Epithelial cell of proximal tubule (primary cell): ENCODE measurements at regions not wholly inside any gene's neighbourhood (a gene's known extent, or its start where the extent isn't known, plus 50 kb on each side); places are given as distances from the start of the nearest gene placed in this dataset.

Source experiments
- DNase-seq: peaks from one replicate; pipeline ENCODE4 v3.0.0-alpha.2; 2011; ENCODE audit warnings: low read depth
- H3K4me3 ChIP-seq: 2 replicates; pipeline ENCODE4 v1.5.1; 2011; ENCODE audit warnings: low read depth, mild to moderate bottlenecking, low read length
- TF ChIP-seq, protein P1 (sequence below): conservative IDR thresholded peaks from 2 replicates; pipeline ENCODE4 v1.5.1; 2012; ENCODE audit warnings: low read depth, mild to moderate bottlenecking, low read length

DNA sequence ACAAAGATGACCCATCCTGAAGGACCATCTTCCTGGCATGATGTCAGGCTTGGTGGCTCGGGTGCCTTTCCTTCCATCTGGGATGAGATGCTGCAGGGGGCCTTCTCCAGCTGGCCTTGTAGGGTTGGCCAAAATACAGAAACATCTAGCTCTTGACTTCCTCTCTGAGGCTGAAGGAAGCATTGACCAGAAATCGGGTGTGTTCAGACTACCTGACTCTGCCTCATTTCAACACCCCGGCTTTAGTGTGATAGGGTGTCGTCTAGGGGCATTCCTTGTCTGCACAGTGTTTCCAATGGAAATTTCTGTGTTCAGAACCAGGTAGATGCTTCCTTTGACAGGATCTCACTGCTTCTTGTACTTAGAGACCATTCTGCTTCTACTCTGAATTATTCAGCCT is 115.7 kb upstream of the SPRED2 start:
- TF ChIP-seq, protein P1, sequence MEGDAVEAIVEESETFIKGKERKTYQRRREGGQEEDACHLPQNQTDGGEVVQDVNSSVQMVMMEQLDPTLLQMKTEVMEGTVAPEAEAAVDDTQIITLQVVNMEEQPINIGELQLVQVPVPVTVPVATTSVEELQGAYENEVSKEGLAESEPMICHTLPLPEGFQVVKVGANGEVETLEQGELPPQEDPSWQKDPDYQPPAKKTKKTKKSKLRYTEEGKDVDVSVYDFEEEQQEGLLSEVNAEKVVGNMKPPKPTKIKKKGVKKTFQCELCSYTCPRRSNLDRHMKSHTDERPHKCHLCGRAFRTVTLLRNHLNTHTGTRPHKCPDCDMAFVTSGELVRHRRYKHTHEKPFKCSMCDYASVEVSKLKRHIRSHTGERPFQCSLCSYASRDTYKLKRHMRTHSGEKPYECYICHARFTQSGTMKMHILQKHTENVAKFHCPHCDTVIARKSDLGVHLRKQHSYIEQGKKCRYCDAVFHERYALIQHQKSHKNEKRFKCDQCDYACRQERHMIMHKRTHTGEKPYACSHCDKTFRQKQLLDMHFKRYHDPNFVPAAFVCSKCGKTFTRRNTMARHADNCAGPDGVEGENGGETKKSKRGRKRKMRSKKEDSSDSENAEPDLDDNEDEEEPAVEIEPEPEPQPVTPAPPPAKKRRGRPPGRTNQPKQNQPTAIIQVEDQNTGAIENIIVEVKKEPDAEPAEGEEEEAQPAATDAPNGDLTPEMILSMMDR: no peak
- no peak overlapping the region for H3K4me3 ChIP-seq
- DNase-seq: no peak

DNA sequence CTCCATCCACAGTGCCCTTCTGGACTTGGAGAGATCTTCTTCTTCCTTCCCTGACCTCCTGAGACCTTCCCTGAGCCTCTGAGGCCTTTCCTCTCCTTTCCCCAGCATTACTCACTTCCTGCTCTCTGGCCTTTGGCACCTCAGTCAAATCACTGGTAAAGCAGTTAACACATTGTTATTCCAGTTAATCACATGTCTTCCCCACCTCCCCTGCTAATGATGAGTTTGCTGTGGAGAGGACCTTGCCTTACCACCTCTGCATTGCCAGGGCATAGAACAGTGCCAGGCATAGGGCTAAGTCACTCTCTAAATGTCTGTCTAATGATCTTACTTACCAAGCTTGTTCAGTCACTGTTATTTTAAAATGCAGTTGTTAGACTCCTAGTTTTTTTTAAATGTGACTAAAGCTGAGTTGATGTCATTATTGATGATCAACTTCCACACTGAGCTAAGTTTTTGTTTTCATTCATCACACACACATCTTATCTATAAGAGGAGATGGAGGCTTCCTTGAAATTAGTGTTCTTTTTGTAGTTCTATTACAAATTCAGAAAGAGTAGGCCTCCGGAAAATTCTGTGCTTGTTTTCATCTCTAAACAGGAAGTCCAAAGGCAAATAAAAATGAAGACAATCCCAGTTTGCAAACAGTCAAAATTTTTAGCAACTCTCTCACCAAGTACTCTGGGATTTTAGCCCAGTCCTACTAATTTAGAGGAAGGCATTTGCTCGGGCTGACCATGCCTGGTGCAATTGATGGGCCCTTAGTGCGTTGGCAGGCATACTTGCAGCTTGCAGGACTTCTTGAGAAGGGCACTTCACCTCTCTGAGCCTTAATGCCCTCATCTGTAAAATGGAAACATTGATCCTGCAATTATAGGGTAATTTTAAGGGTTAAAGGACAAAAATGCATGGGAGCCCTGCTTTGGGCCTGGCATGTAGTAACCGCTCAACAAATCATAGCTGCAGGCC is 113.7 kb upstream of the SPRED2 start:
- TF ChIP-seq, protein P1: no peak
- no peak overlapping the region for H3K4me3 ChIP-seq
- peak; percentile 83 for DNase-seq

DNA sequence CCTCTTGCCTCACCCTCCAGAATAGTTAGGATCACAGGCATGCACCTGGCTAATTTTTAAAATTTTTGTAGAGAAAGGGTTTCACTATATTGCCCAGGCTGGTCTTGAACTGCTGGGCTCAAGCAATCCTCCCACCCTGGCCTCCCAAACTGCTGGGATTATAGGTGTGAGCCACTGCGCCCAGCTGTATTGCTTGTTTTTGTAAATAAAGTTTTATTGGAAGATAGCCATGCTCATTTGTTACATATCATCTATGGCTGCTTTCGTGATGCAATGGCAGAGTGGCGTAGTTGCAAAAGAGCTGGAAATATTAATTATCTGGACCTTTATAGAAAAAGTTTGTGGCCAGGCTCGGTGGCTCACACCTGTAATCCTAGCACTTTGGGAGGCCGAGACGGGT is 109.4 kb upstream of the SPRED2 start:
- TF ChIP-seq, protein P1: no peak
- no peak for DNase-seq
- no peak overlapping the region for H3K4me3 ChIP-seq

GRCh38 chr2:65539633-65540032 is 107.2 kb upstream of the SPRED2 start:
- DNase-seq: no peak
- H3K4me3 ChIP-seq: no peak overlapping the region
- TF ChIP-seq, protein P1: no peak

DNA sequence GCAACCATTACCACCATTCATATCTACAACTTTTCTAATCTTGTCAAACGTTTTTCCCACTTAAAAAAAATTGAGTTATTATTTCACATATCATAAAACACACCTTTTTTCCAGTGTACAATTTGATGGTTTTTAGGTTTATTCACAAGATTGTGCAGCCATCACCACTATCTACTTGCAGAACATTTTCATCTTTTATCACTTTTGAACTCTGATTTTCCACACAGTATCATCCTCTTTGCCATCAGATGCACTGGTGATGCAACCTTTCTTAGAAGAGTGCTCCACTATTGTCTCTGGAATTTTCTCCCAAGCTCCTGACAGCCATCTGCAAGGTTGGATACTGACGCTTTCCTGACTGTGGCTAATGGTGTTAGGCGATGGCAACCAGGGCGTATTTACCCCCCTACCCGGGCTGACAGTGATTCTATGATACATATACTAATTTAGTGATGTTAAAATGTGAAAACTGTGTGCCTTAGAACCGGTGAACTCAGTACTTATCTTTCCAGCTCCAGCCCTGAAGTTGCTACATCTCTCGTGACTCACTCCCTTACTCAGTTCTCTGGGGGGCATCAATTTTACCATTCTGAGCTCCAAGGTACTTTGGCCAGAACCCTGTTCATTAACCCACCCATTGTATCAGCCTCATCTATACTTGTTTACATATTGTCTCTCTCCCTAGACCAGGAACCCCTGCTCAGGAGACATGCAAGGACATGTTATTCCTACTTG is 105.4 kb upstream of the SPRED2 start:
- H3K4me3 ChIP-seq: no peak overlapping the region
- no peak for DNase-seq
- TF ChIP-seq, protein P1: no peak

DNA sequence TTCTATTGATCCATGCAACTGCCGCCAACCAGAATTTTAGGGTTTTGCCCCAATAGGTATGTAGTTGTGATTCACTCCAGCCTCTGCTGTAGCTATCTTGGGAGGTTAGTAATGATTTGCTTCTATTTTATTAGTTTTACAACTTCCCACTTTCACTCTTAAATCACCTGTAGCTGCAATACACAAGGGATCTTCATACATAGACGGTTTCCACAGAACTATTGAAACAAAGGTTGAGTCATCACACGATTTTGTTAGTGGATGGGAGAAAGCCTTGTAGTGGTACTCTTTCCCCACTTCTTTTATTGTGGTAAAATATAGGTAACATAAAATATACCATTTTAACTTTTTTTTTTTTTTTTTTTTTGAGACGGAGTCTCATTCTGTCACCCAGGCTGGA is 104.2 kb upstream of the SPRED2 start:
- H3K4me3 ChIP-seq: no peak overlapping the region
- no peak for DNase-seq
- TF ChIP-seq, protein P1: no peak
